ENCODE measurements at regions not wholly inside any gene's neighbourhood (a gene's known extent, or its start where the extent isn't known, plus 50 kb on each side); places are given as distances from the start of the nearest gene placed in this dataset.

GRCh38 chr5:136560126-136560525 is 194.8 kb upstream of the TRPC7 start:
- H3K36me3 ChIP-seq (ENCODE audit: control insufficient read depth in 2 of 2, insufficient read depth in 2 of 2, low read length in 1 of 2) = no peaks in the 10 kb centered on the region
- DNase-seq (ENCODE audit: low read depth, low spot score) = no peak
- ATAC-seq = no peak
- H2AFZ ChIP-seq (ENCODE audit: control insufficient read depth, low read depth, low read length) = no peak overlapping the region
- no TSS peak for BruUV-seq (replicated peaks)
- no peaks in the 10 kb centered on the region for H3K4me1 ChIP-seq (ENCODE audit: control insufficient read depth, insufficient read depth, low read length)
- H3K27me3 ChIP-seq (replicated peaks in 1 of 2; ENCODE audit: control insufficient read depth in 2 of 2, insufficient read depth in 2 of 2, low read length in 1 of 2) = no peaks in the 10 kb centered on the region
- H3K27ac ChIP-seq (ENCODE audit: control insufficient read depth, insufficient read depth) = no peak overlapping the region
- no peaks in the 10 kb centered on the region for H4K20me1 ChIP-seq (ENCODE audit: control insufficient read depth, insufficient read depth)
- WGBS (ENCODE audit: insufficient coverage, insufficient replicate concordance, low lambda C conversion rate, missing lambda C conversion rate) = 5% methylated on average over 1 of the region's 1 CpG
- CTCF ChIA-PET = no interaction called here
- no peak for FAIRE-seq
- H3K9ac ChIP-seq (ENCODE audit: control insufficient read depth, insufficient read depth, low read length) = no peak overlapping the region
- TF ChIP-seq CHD2 (IDR thresholded peaks at IDR 0.05; ENCODE audit: borderline replicate concordance, low read depth, low read length) (no peak), SUZ12 (IDR thresholded peaks at IDR 0.05; ENCODE audit: unreplicated experiment) (no peak), BCL11A (IDR thresholded peaks at IDR 0.05; ENCODE audit: low read depth, low read length) (no peak), KDM1A (IDR thresholded peaks at IDR 0.05; ENCODE audit: borderline replicate concordance) (no peak), RBBP5 (conservative IDR thresholded peaks at IDR 0.05) (no peak), NR2C2 (IDR thresholded peaks at IDR 0.05; ENCODE audit: borderline replicate concordance, control insufficient read depth, insufficient read length, low read depth) (no peak), JUNB (IDR thresholded peaks at IDR 0.05) (no peak), PAX8 (IDR thresholded peaks at IDR 0.05) (no peak), GABPA (IDR thresholded peaks at IDR 0.05; ENCODE audit: low read depth) (no peak), CEBPB (IDR thresholded peaks at IDR 0.05; ENCODE audit: borderline replicate concordance in 1 of 2, low read depth in 2 of 2, low read length in 2 of 2) (no peak), BCL3 (IDR thresholded peaks at IDR 0.05; ENCODE audit: borderline replicate concordance, insufficient read depth, low read depth, low read length, poor library complexity, severe bottlenecking) (no peak)
- H3K4me2 ChIP-seq (ENCODE audit: control insufficient read depth, insufficient read depth) = no peak overlapping the region
- no peaks in the 10 kb centered on the region for H3K79me2 ChIP-seq (ENCODE audit: control insufficient read depth, insufficient read depth, low read length)
- POLR2A ChIA-PET = no interaction called here
- intact Hi-C loops (cut with micrococcal nuclease; ENCODE audit: unreplicated experiment) (no loop called here), in situ Hi-C loops (cut with MboI) (no loop called here)
- SMC1A ChIA-PET (ENCODE audit: uncharacterized antibody, unreplicated experiment) = no interaction called here
- no peak overlapping the region for H3K4me3 ChIP-seq
- H3K9me3 ChIP-seq (replicated peaks; ENCODE audit: control insufficient read depth, insufficient read depth, low read length) = no peaks in the 10 kb centered on the region; the same call in 2 of the 3 replicates
- RAD21 ChIA-PET (ENCODE audit: unreplicated experiment) = no interaction called here

All from GM12878 (cell line).